GM23338 (cell line): ENCODE measurements at regions not wholly inside any gene's neighbourhood (a gene's known extent, or its start where the extent isn't known, plus 50 kb on each side); places are given as distances from the start of the nearest gene placed in this dataset.

ENCODE experiments used
- ATAC-seq: fragments of 200-7000 bp; cut with Tn5 transposase; 3 replicates; pipeline ENCODE4 v1.9.1; 2020
- DNase-seq: peaks from one replicate; pipeline ENCODE4 v3.0.0-alpha.2; 2015; ENCODE audit warnings: low spot score
- H2AFZ ChIP-seq: fragments of 200-600 bp; sonication (generic); 2 replicates; pipeline ENCODE4 v1.8.0; 2016; ENCODE audit warnings: antibody characterized with exemption, mild to moderate bottlenecking, moderate library complexity
- H3F3A ChIP-seq: fragments of 200-600 bp; sonication (generic); replicated peaks from 2 replicates; pipeline ENCODE4 v1.8.0; 2017; ENCODE audit warnings: antibody characterized with exemption, mixed run types, low read depth
- H3K27ac ChIP-seq: fragments of 200-600 bp; sonication (generic); 2 replicates; pipeline ENCODE4 v1.6.1; 2016; ENCODE audit warnings: low read depth
- H3K27me3 ChIP-seq: fragments of 200-600 bp; sonication (generic); 2 replicates; pipeline ENCODE4 v1.8.0; 2016; ENCODE audit warnings: mild to moderate bottlenecking, mixed run types, moderate library complexity; ENCODE audit not compliant: insufficient read depth
- H3K36me3 ChIP-seq: fragments of 200-600 bp; sonication (generic); 2 replicates; pipeline ENCODE4 v1.8.0; 2016; ENCODE audit warnings: mild to moderate bottlenecking; ENCODE audit not compliant: insufficient read depth
- H3K4me1 ChIP-seq: fragments of 200-600 bp; sonication (generic); 2 replicates; pipeline ENCODE4 v1.8.0; 2016; ENCODE audit warnings: mild to moderate bottlenecking, moderate library complexity; ENCODE audit not compliant: insufficient read depth
- H3K4me2 ChIP-seq: fragments of 200-600 bp; sonication (generic); 2 replicates; pipeline ENCODE4 v1.7.1; 2017; ENCODE audit warnings: mixed run types
- H3K4me3 ChIP-seq: fragments of 200-600 bp; sonication (generic); 2 replicates; pipeline ENCODE4 v1.6.1; 2016; ENCODE audit warnings: mixed run types
- H3K79me2 ChIP-seq: fragments of 200-600 bp; sonication (generic); replicated peaks from 2 replicates; pipeline ENCODE4 v1.8.0; 2017; ENCODE audit warnings: mild to moderate bottlenecking; ENCODE audit not compliant: insufficient read depth
- H3K9me2 ChIP-seq: fragments of 200-600 bp; sonication (generic); 2 replicates; pipeline ENCODE4 v1.8.0; 2017; ENCODE audit not compliant: insufficient read depth
- H4K20me1 ChIP-seq: fragments of 200-600 bp; sonication (generic); replicated peaks from 2 replicates; pipeline ENCODE4 v1.8.0; 2017; ENCODE audit warnings: mild to moderate bottlenecking; ENCODE audit not compliant: insufficient read depth
- H3K27ac Mint-ChIP-seq: 2 replicates; pipeline ENCODE4 v1.8.0; 2020; ENCODE audit warnings: inconsistent platforms, mild to moderate bottlenecking, moderate library complexity, mixed read lengths
- H3K27me3 Mint-ChIP-seq: 3 replicates; pipeline ENCODE4 v1.8.0; 2022; ENCODE audit warnings: low read depth, mild to moderate bottlenecking, moderate library complexity, mixed read lengths, inconsistent platforms; ENCODE audit not compliant: insufficient read depth, poor library complexity
- H3K36me3 Mint-ChIP-seq: 3 replicates; pipeline ENCODE4 v1.8.0; 2021; ENCODE audit warnings: low read depth, mild to moderate bottlenecking, inconsistent platforms, moderate library complexity, mixed read lengths
- H3K4me1 Mint-ChIP-seq: 3 replicates; pipeline ENCODE4 v1.8.0; 2020; ENCODE audit warnings: mild to moderate bottlenecking, inconsistent platforms, mixed read lengths
- H3K4me3 Mint-ChIP-seq: 3 replicates; pipeline ENCODE4 v1.8.0; 2021; ENCODE audit warnings: moderate library complexity, mild to moderate bottlenecking, inconsistent platforms, mixed read lengths
- H3K9me3 Mint-ChIP-seq: 3 replicates; pipeline ENCODE4 v1.8.0; 2020; ENCODE audit warnings: moderate library complexity, mild to moderate bottlenecking, inconsistent platforms, mixed read lengths
- CREB1 ChIP-seq: fragments of 250-450 bp; sonication (Bioruptor Pico); IDR thresholded peaks from 2 replicates; pipeline ENCODE4 v1.5.0; 2020; ENCODE audit warnings: low read depth, mild to moderate bottlenecking, moderate library complexity
- POLR2AphosphoS5 ChIP-seq: IDR thresholded peaks from 2 replicates; pipeline ENCODE4 v1.6.1; 2016; ENCODE audit warnings: antibody characterized with exemption, low read depth
- STAT1 ChIP-seq: IDR thresholded peaks from one replicate; pipeline ENCODE4 v1.6.1; 2016; ENCODE audit warnings: antibody characterized with exemption; ENCODE audit not compliant: unreplicated experiment
- ZNF114 ChIP-seq: fragments of 250-450 bp; sonication (Bioruptor Pico); IDR thresholded peaks from 2 replicates; pipeline ENCODE4 v1.5.0; 2020; ENCODE audit warnings: mild to moderate bottlenecking, moderate library complexity
- TF ChIP-seq, protein P1 (sequence below): IDR thresholded peaks from one replicate; pipeline ENCODE4 v1.6.1; 2018; ENCODE audit warnings: antibody characterized with exemption; ENCODE audit not compliant: unreplicated experiment
- TF ChIP-seq, protein P2 (sequence below): fragments of 250-450 bp; sonication (Bioruptor Pico); IDR thresholded peaks from 2 replicates; pipeline ENCODE4 v1.5.0; 2020; ENCODE audit warnings: mild to moderate bottlenecking, moderate library complexity
- TF ChIP-seq, protein P3 (sequence below): IDR thresholded peaks from 2 replicates; pipeline ENCODE4 v1.6.1; 2016; ENCODE audit warnings: antibody characterized with exemption
- TF ChIP-seq, protein P4 (sequence below), 2 experiments: fragments of 200-600 bp in 1 of 2; sonication (generic) in 1 of 2; conservative IDR thresholded peaks; 2 replicates each; pipeline versions ENCODE4 v1.5.1 to v1.6.1; 2016 to 2017; ENCODE audit warnings: antibody characterized with exemption in 2 of 2, low read depth in 2 of 2, mild to moderate bottlenecking in 2 of 2, moderate library complexity in 1 of 2

DNA sequence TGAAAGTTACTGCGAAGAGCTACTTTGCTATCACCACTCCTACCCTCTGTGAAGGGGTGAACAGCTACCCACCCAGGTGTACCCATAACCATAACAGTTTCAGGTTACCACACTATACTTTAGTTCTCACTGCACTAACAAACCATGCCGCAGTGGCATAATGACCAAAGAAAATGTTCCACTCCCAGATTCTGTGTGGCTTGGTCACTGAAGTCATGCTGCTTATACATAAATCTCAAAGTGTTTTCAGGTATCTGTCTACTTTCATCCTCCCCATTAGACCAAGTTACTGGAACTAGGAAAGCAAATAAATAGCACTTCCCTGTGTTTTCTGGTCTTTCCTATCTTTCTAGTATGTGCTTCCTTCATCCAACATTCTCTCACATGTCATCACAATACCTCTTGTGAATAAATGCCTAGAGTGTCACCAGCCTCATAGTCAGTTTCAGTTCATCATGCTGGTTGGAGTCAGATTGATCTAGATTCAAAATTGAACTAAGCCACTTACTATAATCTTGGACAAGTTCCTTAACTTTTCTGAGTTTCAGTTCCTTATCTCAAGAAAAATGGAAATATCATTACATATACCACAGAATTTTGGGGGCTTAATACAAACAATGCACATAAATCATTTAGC is 293.6 kb downstream of the FSIP2 start (continued):
- TF ChIP-seq, protein P1, sequence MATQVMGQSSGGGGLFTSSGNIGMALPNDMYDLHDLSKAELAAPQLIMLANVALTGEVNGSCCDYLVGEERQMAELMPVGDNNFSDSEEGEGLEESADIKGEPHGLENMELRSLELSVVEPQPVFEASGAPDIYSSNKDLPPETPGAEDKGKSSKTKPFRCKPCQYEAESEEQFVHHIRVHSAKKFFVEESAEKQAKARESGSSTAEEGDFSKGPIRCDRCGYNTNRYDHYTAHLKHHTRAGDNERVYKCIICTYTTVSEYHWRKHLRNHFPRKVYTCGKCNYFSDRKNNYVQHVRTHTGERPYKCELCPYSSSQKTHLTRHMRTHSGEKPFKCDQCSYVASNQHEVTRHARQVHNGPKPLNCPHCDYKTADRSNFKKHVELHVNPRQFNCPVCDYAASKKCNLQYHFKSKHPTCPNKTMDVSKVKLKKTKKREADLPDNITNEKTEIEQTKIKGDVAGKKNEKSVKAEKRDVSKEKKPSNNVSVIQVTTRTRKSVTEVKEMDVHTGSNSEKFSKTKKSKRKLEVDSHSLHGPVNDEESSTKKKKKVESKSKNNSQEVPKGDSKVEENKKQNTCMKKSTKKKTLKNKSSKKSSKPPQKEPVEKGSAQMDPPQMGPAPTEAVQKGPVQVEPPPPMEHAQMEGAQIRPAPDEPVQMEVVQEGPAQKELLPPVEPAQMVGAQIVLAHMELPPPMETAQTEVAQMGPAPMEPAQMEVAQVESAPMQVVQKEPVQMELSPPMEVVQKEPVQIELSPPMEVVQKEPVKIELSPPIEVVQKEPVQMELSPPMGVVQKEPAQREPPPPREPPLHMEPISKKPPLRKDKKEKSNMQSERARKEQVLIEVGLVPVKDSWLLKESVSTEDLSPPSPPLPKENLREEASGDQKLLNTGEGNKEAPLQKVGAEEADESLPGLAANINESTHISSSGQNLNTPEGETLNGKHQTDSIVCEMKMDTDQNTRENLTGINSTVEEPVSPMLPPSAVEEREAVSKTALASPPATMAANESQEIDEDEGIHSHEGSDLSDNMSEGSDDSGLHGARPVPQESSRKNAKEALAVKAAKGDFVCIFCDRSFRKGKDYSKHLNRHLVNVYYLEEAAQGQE: no peak
- TF ChIP-seq POLR2AphosphoS5: no peak

DNA sequence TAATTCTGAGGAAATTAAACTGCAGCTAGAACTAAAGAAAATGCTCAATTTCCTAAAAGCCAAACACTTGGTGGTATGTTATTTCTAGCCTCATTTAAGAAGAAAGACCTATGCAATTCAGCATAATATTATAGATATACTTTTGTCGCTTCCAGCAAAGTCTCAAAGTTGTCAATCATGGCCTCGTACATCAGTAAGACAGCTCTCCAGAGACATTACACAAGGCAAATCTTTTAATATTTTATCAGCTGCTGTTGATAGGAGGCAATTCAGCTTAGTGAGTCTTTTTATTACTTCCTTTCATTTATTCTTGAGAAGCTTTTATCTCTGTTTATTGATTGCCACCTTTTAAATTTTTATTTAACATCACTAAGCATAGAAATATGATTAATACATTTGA is 294.3 kb downstream of the FSIP2 start:
- Histone ChIP-seq H3K27ac (no peak overlapping the region), H3F3A (no peaks in the 10 kb centered on the region), H4K20me1 (no peaks in the 10 kb centered on the region), H3K36me3 (no peaks in the 10 kb centered on the region), H3K4me2 (no peak overlapping the region), H3K4me3 (no peak overlapping the region), H3K79me2 (no peaks in the 10 kb centered on the region), H2AFZ (no peak overlapping the region), H3K27me3 (no peaks in the 10 kb centered on the region), H3K9me2 (no peaks in the 10 kb centered on the region), H3K4me1 (no peaks in the 10 kb centered on the region)
- no peaks in the 10 kb centered on the region for H3K4me1 Mint-ChIP-seq
- no peaks in the 10 kb centered on the region for H3K9me3 Mint-ChIP-seq
- H3K36me3 Mint-ChIP-seq: no peaks in the 10 kb centered on the region
- peaks cover 1% of the 10 kb centered on the region for H3K27me3 Mint-ChIP-seq
- no peak overlapping the region for H3K27ac Mint-ChIP-seq
- no peak for ATAC-seq
- H3K4me3 Mint-ChIP-seq: no peak overlapping the region
- DNase-seq: no peak
- TF ChIP-seq, protein P1: no peak
- TF ChIP-seq CREB1 (CRISPR knock-in tag) (no peak), POLR2AphosphoS5 (no peak), ZNF114 (CRISPR knock-in tag) (no peak), STAT1 (no peak)
- TF ChIP-seq, protein P2, sequence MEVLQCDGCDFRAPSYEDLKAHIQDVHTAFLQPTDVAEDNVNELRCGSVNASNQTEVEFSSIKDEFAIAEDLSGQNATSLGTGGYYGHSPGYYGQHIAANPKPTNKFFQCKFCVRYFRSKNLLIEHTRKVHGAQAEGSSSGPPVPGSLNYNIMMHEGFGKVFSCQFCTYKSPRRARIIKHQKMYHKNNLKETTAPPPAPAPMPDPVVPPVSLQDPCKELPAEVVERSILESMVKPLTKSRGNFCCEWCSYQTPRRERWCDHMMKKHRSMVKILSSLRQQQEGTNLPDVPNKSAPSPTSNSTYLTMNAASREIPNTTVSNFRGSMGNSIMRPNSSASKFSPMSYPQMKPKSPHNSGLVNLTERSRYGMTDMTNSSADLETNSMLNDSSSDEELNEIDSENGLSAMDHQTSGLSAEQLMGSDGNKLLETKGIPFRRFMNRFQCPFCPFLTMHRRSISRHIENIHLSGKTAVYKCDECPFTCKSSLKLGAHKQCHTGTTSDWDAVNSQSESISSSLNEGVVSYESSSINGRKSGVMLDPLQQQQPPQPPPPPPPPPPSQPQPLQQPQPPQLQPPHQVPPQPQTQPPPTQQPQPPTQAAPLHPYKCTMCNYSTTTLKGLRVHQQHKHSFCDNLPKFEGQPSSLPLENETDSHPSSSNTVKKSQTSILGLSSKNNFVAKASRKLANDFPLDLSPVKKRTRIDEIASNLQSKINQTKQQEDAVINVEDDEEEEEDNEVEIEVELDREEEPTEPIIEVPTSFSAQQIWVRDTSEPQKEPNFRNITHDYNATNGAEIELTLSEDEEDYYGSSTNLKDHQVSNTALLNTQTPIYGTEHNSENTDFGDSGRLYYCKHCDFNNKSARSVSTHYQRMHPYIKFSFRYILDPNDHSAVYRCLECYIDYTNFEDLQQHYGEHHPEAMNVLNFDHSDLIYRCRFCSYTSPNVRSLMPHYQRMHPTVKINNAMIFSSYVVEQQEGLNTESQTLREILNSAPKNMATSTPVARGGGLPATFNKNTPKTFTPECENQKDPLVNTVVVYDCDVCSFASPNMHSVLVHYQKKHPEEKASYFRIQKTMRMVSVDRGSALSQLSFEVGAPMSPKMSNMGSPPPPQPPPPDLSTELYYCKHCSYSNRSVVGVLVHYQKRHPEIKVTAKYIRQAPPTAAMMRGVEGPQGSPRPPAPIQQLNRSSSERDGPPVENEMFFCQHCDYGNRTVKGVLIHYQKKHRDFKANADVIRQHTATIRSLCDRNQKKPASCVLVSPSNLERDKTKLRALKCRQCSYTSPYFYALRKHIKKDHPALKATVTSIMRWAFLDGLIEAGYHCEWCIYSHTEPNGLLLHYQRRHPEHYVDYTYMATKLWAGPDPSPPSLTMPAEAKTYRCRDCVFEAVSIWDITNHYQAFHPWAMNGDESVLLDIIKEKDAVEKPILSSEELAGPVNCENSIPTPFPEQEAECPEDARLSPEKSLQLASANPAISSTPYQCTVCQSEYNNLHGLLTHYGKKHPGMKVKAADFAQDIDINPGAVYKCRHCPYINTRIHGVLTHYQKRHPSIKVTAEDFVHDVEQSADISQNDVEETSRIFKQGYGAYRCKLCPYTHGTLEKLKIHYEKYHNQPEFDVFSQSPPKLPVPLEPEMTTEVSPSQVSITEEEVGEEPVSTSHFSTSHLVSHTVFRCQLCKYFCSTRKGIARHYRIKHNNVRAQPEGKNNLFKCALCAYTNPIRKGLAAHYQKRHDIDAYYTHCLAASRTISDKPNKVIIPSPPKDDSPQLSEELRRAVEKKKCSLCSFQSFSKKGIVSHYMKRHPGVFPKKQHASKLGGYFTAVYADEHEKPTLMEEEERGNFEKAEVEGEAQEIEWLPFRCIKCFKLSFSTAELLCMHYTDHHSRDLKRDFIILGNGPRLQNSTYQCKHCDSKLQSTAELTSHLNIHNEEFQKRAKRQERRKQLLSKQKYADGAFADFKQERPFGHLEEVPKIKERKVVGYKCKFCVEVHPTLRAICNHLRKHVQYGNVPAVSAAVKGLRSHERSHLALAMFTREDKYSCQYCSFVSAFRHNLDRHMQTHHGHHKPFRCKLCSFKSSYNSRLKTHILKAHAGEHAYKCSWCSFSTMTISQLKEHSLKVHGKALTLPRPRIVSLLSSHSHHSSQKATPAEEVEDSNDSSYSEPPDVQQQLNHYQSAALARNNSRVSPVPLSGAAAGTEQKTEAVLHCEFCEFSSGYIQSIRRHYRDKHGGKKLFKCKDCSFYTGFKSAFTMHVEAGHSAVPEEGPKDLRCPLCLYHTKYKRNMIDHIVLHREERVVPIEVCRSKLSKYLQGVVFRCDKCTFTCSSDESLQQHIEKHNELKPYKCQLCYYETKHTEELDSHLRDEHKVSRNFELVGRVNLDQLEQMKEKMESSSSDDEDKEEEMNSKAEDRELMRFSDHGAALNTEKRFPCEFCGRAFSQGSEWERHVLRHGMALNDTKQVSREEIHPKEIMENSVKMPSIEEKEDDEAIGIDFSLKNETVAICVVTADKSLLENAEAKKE (CRISPR knock-in tag): no peak
- TF ChIP-seq, protein P3, sequence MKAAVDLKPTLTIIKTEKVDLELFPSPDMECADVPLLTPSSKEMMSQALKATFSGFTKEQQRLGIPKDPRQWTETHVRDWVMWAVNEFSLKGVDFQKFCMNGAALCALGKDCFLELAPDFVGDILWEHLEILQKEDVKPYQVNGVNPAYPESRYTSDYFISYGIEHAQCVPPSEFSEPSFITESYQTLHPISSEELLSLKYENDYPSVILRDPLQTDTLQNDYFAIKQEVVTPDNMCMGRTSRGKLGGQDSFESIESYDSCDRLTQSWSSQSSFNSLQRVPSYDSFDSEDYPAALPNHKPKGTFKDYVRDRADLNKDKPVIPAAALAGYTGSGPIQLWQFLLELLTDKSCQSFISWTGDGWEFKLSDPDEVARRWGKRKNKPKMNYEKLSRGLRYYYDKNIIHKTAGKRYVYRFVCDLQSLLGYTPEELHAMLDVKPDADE: no peak
- TF ChIP-seq, protein P4, sequence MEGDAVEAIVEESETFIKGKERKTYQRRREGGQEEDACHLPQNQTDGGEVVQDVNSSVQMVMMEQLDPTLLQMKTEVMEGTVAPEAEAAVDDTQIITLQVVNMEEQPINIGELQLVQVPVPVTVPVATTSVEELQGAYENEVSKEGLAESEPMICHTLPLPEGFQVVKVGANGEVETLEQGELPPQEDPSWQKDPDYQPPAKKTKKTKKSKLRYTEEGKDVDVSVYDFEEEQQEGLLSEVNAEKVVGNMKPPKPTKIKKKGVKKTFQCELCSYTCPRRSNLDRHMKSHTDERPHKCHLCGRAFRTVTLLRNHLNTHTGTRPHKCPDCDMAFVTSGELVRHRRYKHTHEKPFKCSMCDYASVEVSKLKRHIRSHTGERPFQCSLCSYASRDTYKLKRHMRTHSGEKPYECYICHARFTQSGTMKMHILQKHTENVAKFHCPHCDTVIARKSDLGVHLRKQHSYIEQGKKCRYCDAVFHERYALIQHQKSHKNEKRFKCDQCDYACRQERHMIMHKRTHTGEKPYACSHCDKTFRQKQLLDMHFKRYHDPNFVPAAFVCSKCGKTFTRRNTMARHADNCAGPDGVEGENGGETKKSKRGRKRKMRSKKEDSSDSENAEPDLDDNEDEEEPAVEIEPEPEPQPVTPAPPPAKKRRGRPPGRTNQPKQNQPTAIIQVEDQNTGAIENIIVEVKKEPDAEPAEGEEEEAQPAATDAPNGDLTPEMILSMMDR (conservative IDR thresholded peaks at IDR 0.05; ENCODE audit: low read depth in 2 of 2): no peak
